IPS-15b (cell line): ENCODE measurements at regions not wholly inside any gene's neighbourhood (a gene's known extent, or its start where the extent isn't known, plus 50 kb on each side); places are given as distances from the start of the nearest gene placed in this dataset.

ENCODE experiments used
- H3K27me3 ChIP-seq: one replicate; pipeline ENCODE4 v1.6.1; 2013; ENCODE audit warnings: low read length; ENCODE audit not compliant: control insufficient read depth, insufficient read depth
- H3K36me3 ChIP-seq: one replicate; pipeline ENCODE4 v1.6.1; 2013; ENCODE audit warnings: low read length; ENCODE audit not compliant: control insufficient read depth, insufficient read depth
- H3K4me1 ChIP-seq: one replicate; pipeline ENCODE4 v1.6.1; 2013; ENCODE audit warnings: mild to moderate bottlenecking, low read length; ENCODE audit not compliant: control insufficient read depth, insufficient read depth
- H3K4me3 ChIP-seq: one replicate; pipeline ENCODE4 v1.5.1; 2013; ENCODE audit warnings: low read depth, low read length
- H3K9ac ChIP-seq: one replicate; pipeline ENCODE4 v1.6.1; 2013; ENCODE audit warnings: low read depth, mild to moderate bottlenecking, low read length
- H3K9me3 ChIP-seq: one replicate; pipeline ENCODE4 v1.6.1; 2013; ENCODE audit warnings: mild to moderate bottlenecking, low read length; ENCODE audit not compliant: control insufficient read depth, insufficient read depth

GRCh38 chr12:77239617-77240016 is 174.2 kb upstream of the E2F7 start:
- Histone ChIP-seq H3K27me3 (no peaks in the 10 kb centered on the region), H3K4me3 (no peak overlapping the region), H3K9ac (no peak overlapping the region), H3K9me3 (no peaks in the 10 kb centered on the region), H3K4me1 (peaks cover 8% of the 10 kb centered on the region), H3K36me3 (no peaks in the 10 kb centered on the region)

- Histone ChIP-seq H3K4me3 (no peak overlapping the region), H3K36me3 (no peaks in the 10 kb centered on the region), H3K27me3 (no peaks in the 10 kb centered on the region), H3K9ac (no peak overlapping the region), H3K4me1 (peaks cover 8% of the 10 kb centered on the region), H3K9me3 (no peaks in the 10 kb centered on the region)
Measured at GRCh38 chr12:77238335-77238734, 173.0 kb upstream of the E2F7 start.

- peaks cover 8% of the 10 kb centered on the region for H3K4me1 ChIP-seq
- no peaks in the 10 kb centered on the region for H3K36me3 ChIP-seq
- H3K4me3 ChIP-seq: no peak overlapping the region
- no peaks in the 10 kb centered on the region for H3K9me3 ChIP-seq
- H3K9ac ChIP-seq: no peak overlapping the region
- H3K27me3 ChIP-seq: no peaks in the 10 kb centered on the region
Measured at GRCh38 chr12:77237896-77238295, 172.5 kb upstream of the E2F7 start.

- H3K9ac ChIP-seq: no peak overlapping the region
- no peaks in the 10 kb centered on the region for H3K36me3 ChIP-seq
- no peaks in the 10 kb centered on the region for H3K27me3 ChIP-seq
- no peaks in the 10 kb centered on the region for H3K9me3 ChIP-seq
- no peak overlapping the region for H3K4me3 ChIP-seq
- H3K4me1 ChIP-seq: peaks cover 8% of the 10 kb centered on the region
Measured at GRCh38 chr12:77236066-77236465, 170.7 kb upstream of the E2F7 start.

GRCh38 chr12:77232045-77232444 is 166.7 kb upstream of the E2F7 start:
- Histone ChIP-seq H3K36me3 (no peaks in the 10 kb centered on the region), H3K4me3 (no peak overlapping the region), H3K9me3 (no peaks in the 10 kb centered on the region), H3K27me3 (no peaks in the 10 kb centered on the region), H3K9ac (no peak overlapping the region), H3K4me1 (peaks cover 6% of the 10 kb centered on the region)

- Histone ChIP-seq H3K4me3 (no peak overlapping the region), H3K27me3 (no peaks in the 10 kb centered on the region), H3K36me3 (no peaks in the 10 kb centered on the region), H3K9me3 (no peaks in the 10 kb centered on the region), H3K9ac (no peak overlapping the region), H3K4me1 (peaks cover 6% of the 10 kb centered on the region)
Measured at GRCh38 chr12:77231501-77231918, 166.1 kb upstream of the E2F7 start.

- Histone ChIP-seq H3K36me3 (no peaks in the 10 kb centered on the region), H3K4me1 (peaks cover 6% of the 10 kb centered on the region), H3K9ac (no peak overlapping the region), H3K9me3 (no peaks in the 10 kb centered on the region), H3K4me3 (no peak overlapping the region), H3K27me3 (no peaks in the 10 kb centered on the region)
Measured at GRCh38 chr12:77229640-77230442, 164.5 kb upstream of the E2F7 start.

GRCh38 chr12:77228376-77228775 is 163.0 kb upstream of the E2F7 start:
- Histone ChIP-seq H3K27me3 (no peaks in the 10 kb centered on the region), H3K9me3 (no peaks in the 10 kb centered on the region), H3K4me1 (peaks cover 6% of the 10 kb centered on the region), H3K4me3 (no peak overlapping the region), H3K9ac (no peak overlapping the region), H3K36me3 (no peaks in the 10 kb centered on the region)

- H3K9me3 ChIP-seq: no peaks in the 10 kb centered on the region
- no peak overlapping the region for H3K4me3 ChIP-seq
- H3K9ac ChIP-seq: no peak overlapping the region
- H3K27me3 ChIP-seq: no peaks in the 10 kb centered on the region
- H3K36me3 ChIP-seq: no peaks in the 10 kb centered on the region
- peaks cover 6% of the 10 kb centered on the region for H3K4me1 ChIP-seq
Measured at GRCh38 chr12:77226368-77226767, 161.0 kb upstream of the E2F7 start.

- Histone ChIP-seq H3K27me3 (no peaks in the 10 kb centered on the region), H3K36me3 (no peaks in the 10 kb centered on the region), H3K9ac (no peak overlapping the region), H3K9me3 (no peaks in the 10 kb centered on the region), H3K4me1 (peaks cover 6% of the 10 kb centered on the region), H3K4me3 (no peak overlapping the region)
Measured at GRCh38 chr12:77225373-77225772, 160.0 kb upstream of the E2F7 start.

GRCh38 chr12:77224346-77224745 is 159.0 kb upstream of the E2F7 start:
- Histone ChIP-seq H3K36me3 (no peaks in the 10 kb centered on the region), H3K9me3 (no peaks in the 10 kb centered on the region), H3K9ac (no peak overlapping the region), H3K27me3 (no peaks in the 10 kb centered on the region), H3K4me3 (no peak overlapping the region), H3K4me1 (no peaks in the 10 kb centered on the region)

- H3K4me3 ChIP-seq: no peak overlapping the region
- H3K9me3 ChIP-seq: no peaks in the 10 kb centered on the region
- no peaks in the 10 kb centered on the region for H3K27me3 ChIP-seq
- H3K9ac ChIP-seq: no peak overlapping the region
- H3K36me3 ChIP-seq: no peaks in the 10 kb centered on the region
- H3K4me1 ChIP-seq: no peaks in the 10 kb centered on the region
Measured at GRCh38 chr12:77222336-77222735, 157.0 kb upstream of the E2F7 start.
